Hepatocyte (in vitro differentiated cells): ENCODE measurements at regions not wholly inside any gene's neighbourhood (a gene's known extent, or its start where the extent isn't known, plus 50 kb on each side); places are given as distances from the start of the nearest gene placed in this dataset.

Experiments used
- DNase-seq: peaks from one replicate; pipeline ENCODE4 v3.0.0-alpha.2; 2016; ENCODE audit warnings: low spot score
- H2AFZ ChIP-seq: fragments of 200-600 bp; sonication (generic); 2 replicates; pipeline ENCODE4 v1.6.0; 2016; ENCODE audit warnings: antibody characterized with exemption, mild to moderate bottlenecking
- H3K27ac ChIP-seq: fragments of 200-600 bp; sonication (generic); 2 replicates; pipeline ENCODE4 v1.5.1; 2016; ENCODE audit warnings: mild to moderate bottlenecking
- H3K27me3 ChIP-seq: fragments of 200-600 bp; sonication (generic); 2 replicates; pipeline ENCODE4 v1.6.1; 2016
- H3K36me3 ChIP-seq: fragments of 200-600 bp; sonication (generic); replicated peaks from 2 replicates; pipeline ENCODE4 v1.5.1; 2016; ENCODE audit warnings: low read depth; ENCODE audit not compliant: insufficient read depth
- H3K4me1 ChIP-seq: fragments of 200-600 bp; sonication (generic); 2 replicates; pipeline ENCODE4 v1.5.1; 2016; ENCODE audit warnings: mild to moderate bottlenecking, moderate library complexity; ENCODE audit not compliant: insufficient read depth
- H3K4me2 ChIP-seq: fragments of 200-600 bp; sonication (generic); 2 replicates; pipeline ENCODE4 v1.6.0; 2016
- H3K4me3 ChIP-seq: fragments of 200-600 bp; sonication (generic); 2 replicates; pipeline ENCODE4 v1.5.1; 2016; ENCODE audit warnings: mild to moderate bottlenecking
- H3K79me2 ChIP-seq: fragments of 200-600 bp; sonication (generic); 2 replicates; pipeline ENCODE4 v1.6.0; 2017; ENCODE audit warnings: mild to moderate bottlenecking
- H3K9me2 ChIP-seq: fragments of 200-600 bp; sonication (generic); replicated peaks from 2 replicates; pipeline ENCODE4 v1.6.0; 2017; ENCODE audit warnings: mild to moderate bottlenecking; ENCODE audit not compliant: insufficient read depth
- H3K9me3 ChIP-seq: fragments of 200-600 bp; sonication (generic); 2 replicates; pipeline ENCODE4 v1.5.1; 2016; ENCODE audit warnings: low read depth, mild to moderate bottlenecking
- H4K20me1 ChIP-seq: fragments of 200-600 bp; sonication (generic); 2 replicates; pipeline ENCODE4 v1.6.0; 2016; ENCODE audit warnings: mild to moderate bottlenecking; ENCODE audit not compliant: insufficient read depth, poor library complexity, severe bottlenecking
- CTCF ChIP-seq: fragments of 200-600 bp; sonication (generic); IDR thresholded peaks from 2 replicates; pipeline ENCODE4 v1.5.1; 2016; ENCODE audit warnings: antibody characterized with exemption, mild to moderate bottlenecking; ENCODE audit not compliant: poor library complexity
- EZH2 ChIP-seq: fragments of 200-600 bp; sonication (generic); IDR thresholded peaks from 2 replicates; pipeline ENCODE4 v1.6.1; 2016; ENCODE audit warnings: antibody characterized with exemption, mild to moderate bottlenecking, borderline replicate concordance
- EZH2phosphoT487 ChIP-seq: fragments of 200-600 bp; sonication (generic); IDR thresholded peaks from one replicate; pipeline ENCODE4 v1.6.1; 2018; ENCODE audit warnings: antibody characterized with exemption, mild to moderate bottlenecking, low read depth, moderate library complexity; ENCODE audit not compliant: unreplicated experiment, severe bottlenecking
- WGBS: methylation state at CpG from one replicate; pipeline ENCODE4 v1.1.6; 2016; ENCODE audit warnings: low lambda C conversion rate; ENCODE audit errors: missing lambda C conversion rate; 5-methylcytosine and 5-hydroxymethylcytosine counted together

GRCh38 chr12:124142395-124143035, 152.4 kb upstream of the RFLNA start:
- 96% methylated on average over 8 of the region's 8 CpGs for WGBS
- H3K4me3 ChIP-seq, result no peak overlapping the region
- H3K27ac ChIP-seq, result no peak overlapping the region
- H2AFZ ChIP-seq, result no peak overlapping the region
- DNase-seq, result no peak
- no peak overlapping the region for H3K4me2 ChIP-seq
- no peaks in the 10 kb centered on the region for H3K27me3 ChIP-seq
- H4K20me1 ChIP-seq, result no peaks in the 10 kb centered on the region
- no peaks in the 10 kb centered on the region for H3K36me3 ChIP-seq
- no peaks in the 10 kb centered on the region for H3K9me3 ChIP-seq
- no peak for TF ChIP-seq CTCF
- no peaks in the 10 kb centered on the region for H3K79me2 ChIP-seq
- H3K4me1 ChIP-seq, result peaks cover 12% of the 10 kb centered on the region
- no peaks in the 10 kb centered on the region for H3K9me2 ChIP-seq

GRCh38 chr12:124143726-124144125, 151.2 kb upstream of the RFLNA start:
- Histone ChIP-seq H3K4me1 (peaks cover 12% of the 10 kb centered on the region), H3K79me2 (no peaks in the 10 kb centered on the region), H3K27me3 (no peaks in the 10 kb centered on the region), H3K9me3 (no peaks in the 10 kb centered on the region), H2AFZ (no peak overlapping the region), H3K9me2 (no peaks in the 10 kb centered on the region), H4K20me1 (no peaks in the 10 kb centered on the region), H3K4me2 (no peak overlapping the region), H3K27ac (peak overlapping the region; percentile 53), H3K4me3 (no peak overlapping the region), H3K36me3 (no peaks in the 10 kb centered on the region)
- DNase-seq, result peak; percentile 75
- TF ChIP-seq CTCF (no peak), EZH2 (no peak), EZH2phosphoT487 (no peak)
- 56% methylated on average over 5 of the region's 5 CpGs for WGBS

- TF ChIP-seq EZH2phosphoT487, result no peak
- TF ChIP-seq EZH2, result no peak
- TF ChIP-seq CTCF, result no peak
- no peak for DNase-seq
- Histone ChIP-seq H3K4me1 (peaks cover 12% of the 10 kb centered on the region), H3K27ac (peak overlapping the region; percentile 21), H2AFZ (no peak overlapping the region), H4K20me1 (no peaks in the 10 kb centered on the region), H3K79me2 (no peaks in the 10 kb centered on the region), H3K4me3 (no peak overlapping the region), H3K9me2 (no peaks in the 10 kb centered on the region), H3K36me3 (no peaks in the 10 kb centered on the region), H3K27me3 (no peaks in the 10 kb centered on the region), H3K4me2 (no peak overlapping the region), H3K9me3 (no peaks in the 10 kb centered on the region)
- 62% methylated on average over 9 of the region's 9 CpGs for WGBS
These were observed 150.2 kb upstream of the RFLNA start for GRCh38 chr12:124144531-124145194.
